H54 (cell line): ENCODE measurements at regions not wholly inside any gene's neighbourhood (a gene's known extent, or its start where the extent isn't known, plus 50 kb on each side); places are given as distances from the start of the nearest gene placed in this dataset.

Experiments
- DNase-seq: peaks from one replicate; pipeline ENCODE4 v3.0.0; 2011; ENCODE audit warnings: low spot score, mixed read lengths; ENCODE audit not compliant: insufficient read length
- FAIRE-seq: peaks from 3 replicates; lab custom pipeline; 2011; peaks lifted over from hg19 to GRCh38; lab: Jason Lieb, UNC
- POLR2A ChIP-seq: IDR thresholded peaks from 2 replicates; pipeline ENCODE4 v1.6.1; 2011; ENCODE audit warnings: low read depth, mild to moderate bottlenecking, low read length

DNA sequence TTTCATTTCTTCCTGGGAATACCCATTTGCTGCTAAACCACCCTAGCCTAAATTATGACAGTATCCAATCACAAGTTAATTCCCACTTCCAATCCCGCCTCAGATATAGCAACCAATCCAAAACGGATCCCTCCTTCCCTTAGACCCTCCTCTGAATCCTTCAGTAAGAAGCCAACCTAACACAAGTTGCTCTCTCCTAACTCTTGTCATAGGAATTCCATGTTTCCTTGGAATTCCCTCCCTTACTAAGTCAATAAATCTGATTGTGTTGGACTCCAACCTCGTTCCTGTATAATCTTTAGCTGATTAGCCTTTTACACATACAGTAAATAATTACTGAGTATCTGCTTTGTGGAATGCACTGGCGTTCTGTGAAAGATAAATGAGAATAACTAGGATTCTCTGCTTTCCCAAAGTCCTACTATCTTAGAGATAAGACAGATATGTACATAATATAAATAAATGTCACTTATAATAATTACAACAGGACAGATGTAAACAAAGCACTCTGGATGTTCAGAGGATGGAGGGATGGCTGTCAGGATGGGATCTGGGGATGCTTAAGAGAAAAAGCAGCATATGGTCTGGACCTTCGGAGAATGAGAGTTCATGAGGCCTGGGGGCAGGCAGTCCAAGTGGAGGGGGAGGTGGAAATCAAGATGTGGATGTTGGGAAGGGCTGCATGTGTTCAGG, 185.8 kb upstream of the SOX5 start:
- no peak for TF ChIP-seq POLR2A
- no peak for DNase-seq

DNA sequence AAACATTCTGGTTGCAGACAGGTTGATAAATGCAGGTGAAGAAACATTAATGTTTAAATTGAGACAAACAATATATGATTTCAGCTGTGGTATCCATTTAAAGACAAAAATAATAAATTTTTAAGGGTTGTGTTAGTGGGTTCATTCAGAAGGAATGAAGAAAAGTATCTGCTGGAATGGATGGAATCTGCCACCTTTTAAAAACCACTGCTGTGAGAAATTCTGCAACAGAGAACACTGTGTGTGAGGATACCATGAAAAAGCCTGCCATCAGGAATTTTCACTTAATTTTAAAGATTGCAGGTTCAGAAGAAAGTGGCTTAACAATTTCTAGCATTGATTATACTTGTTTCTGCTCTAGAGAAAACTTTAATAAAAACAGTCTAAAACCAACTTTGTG, 184.6 kb upstream of the SOX5 start:
- FAIRE-seq: no peak
- TF ChIP-seq POLR2A: no peak
- no peak for DNase-seq

More for the DNA sequence above, 185.8 kb upstream of the SOX5 start:
- FAIRE-seq: no peak

DNA sequence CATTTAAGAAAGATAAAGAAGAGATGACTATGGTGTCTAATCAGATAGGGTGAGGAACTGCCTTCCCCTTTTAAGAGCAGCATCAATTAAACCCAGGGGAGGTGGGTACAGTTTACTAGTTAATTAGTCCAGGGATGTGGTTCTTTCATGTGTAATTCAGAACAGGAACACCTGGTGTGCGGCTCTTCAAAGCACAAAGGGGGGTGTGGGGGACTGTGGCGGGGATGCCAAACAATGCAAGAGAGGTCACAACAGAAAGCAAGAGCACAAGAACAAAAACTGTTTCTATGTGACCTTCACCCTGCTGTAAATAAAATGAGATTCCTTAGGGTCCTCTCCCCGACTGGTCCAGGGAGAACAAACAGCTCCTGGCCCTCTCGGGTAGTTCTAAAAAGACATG, 183.9 kb upstream of the SOX5 start:
- DNase-seq (no peak), FAIRE-seq (no peak)
- TF ChIP-seq POLR2A: no peak

DNA sequence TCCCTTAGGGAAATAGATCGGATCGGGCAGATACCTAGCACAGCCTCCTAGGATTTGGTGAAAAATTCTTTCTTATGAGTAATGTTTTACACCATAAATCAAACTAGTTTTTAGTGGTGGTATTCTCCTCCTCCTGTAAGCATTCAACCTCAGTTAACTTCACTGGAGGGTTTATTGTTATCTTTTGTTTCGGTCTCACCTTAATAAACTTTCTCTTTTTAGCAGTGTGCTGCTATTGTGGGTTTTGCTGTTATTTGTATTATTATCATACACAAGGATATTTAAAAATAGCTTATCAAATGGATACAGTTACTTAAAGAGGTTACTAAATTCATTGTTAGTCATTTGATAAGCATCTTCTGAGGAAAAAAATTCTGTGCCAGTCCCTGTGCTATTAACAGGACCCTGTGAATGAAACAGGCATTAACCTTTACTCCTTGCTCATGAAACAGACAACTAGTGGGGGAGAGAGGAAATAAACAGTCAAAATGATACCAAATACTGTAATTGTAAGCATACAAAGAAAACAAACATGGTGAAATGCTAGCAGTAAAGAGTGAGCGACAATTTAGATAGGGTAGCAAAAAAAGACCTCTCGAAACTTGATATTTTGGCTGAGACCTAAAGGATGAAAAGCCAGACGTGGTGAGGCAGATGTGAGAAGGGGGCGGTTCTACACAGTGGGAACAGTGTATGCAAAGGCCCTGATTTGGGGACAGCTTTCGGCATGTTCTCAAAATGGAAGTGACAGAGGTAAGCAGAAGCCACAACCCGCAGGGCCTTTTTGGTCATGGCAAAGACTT, 178.7 kb upstream of the SOX5 start:
- FAIRE-seq: no peak

DNA sequence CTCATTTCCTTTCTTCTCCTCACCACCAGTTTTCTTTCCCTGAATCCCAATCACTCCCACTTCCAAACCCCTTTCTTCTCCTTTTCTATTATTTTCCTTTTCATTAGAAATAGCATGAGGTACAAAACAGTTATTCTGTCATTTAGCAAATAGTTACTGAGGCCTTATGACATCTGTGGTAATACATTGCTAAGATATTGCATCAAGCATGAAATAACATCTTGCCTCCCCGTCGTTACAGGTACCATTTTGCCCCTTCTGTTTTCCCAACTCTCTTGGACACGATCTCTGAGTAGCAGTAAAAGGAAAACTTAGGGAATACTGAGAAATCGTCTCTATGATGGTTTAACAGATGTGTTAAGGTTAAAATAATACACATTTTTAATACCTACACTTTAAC, 175.8 kb upstream of the SOX5 start:
- DNase-seq (no peak), FAIRE-seq (no peak)
- TF ChIP-seq POLR2A: no peak

More for the DNA sequence above, 178.7 kb upstream of the SOX5 start:
- DNase-seq: no peak
- TF ChIP-seq POLR2A: no peak

DNA sequence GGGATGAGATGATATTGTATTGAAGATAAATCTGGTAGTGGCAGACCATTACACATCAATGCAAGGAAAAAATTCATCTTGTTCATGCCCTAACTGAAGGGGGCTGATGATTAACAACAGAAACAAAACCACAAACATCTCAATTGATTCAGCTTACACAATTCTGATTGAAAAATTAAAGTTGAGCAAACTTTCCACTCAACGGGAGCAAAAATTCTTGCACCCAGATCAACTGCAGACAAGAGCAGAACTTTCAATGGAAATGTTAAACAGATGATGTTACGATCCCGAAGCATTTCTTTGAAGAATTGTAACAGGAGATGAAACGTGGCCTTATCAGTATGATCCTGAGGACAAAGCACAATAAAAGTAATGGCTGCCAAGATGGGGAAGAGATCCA, 172.4 kb upstream of the SOX5 start:
- no peak for TF ChIP-seq POLR2A
- no peak for DNase-seq
- FAIRE-seq: no peak

DNA sequence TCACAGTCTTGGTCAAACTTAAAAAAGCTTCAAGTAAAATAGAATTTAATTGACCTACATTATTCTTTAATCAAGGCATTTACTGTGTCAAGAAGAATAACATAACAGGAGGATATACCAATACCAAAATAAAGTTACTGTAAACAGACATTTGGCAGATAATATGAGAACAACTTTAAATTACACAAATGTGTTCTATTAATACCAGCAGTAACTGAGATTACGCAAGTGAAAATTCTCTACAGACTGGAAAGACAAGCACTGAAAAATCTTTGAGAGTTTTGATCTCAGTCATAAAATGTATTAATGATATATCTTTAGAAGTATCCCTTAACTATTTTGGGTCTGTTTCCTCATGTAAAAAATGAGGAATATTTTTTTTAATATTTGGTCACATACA, 169.2 kb upstream of the SOX5 start:
- FAIRE-seq: no peak
- no peak for TF ChIP-seq POLR2A

DNA sequence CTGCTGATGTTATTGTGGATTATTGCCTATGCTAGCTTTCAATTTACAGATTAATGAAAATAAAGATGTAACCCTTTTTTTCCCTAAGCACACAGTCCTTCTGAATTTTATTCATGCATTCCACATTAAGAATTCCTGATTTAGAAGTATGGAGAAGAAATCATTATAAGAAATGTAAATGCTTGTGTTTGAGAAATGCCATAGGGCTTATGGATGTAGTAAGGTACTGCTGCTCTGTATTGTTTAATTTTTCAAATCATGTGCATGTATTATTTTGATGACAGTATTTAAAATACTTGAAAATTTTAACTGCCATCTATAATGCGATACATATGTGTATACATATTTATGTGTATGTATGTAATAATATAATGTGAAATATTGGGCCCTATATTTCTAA, 167.1 kb upstream of the SOX5 start:
- DNase-seq (no peak), FAIRE-seq (no peak)
- TF ChIP-seq POLR2A: no peak

More for the DNA sequence above, 169.2 kb upstream of the SOX5 start:
- no peak for DNase-seq

DNA sequence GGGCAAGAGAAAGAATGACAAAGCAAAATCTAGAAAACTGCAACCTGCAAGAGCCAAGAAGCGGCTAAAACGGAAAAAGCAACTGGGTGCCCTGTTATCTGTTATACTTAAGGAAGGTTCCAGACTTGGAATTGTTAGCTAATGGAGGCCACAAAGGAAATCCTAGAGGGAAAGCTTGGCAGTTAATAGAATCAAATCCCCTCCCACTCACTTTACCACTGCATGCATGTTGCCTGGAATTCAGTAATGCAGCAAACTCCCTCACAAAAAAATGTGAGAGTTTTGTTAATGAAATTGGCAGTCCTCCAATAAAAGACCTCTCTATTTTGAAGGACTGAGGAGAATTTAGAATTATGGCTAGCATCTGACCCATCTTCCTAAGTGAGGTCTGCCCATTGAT, 164.2 kb upstream of the SOX5 start:
- DNase-seq: no peak
- FAIRE-seq: no peak
- no peak for TF ChIP-seq POLR2A

DNA sequence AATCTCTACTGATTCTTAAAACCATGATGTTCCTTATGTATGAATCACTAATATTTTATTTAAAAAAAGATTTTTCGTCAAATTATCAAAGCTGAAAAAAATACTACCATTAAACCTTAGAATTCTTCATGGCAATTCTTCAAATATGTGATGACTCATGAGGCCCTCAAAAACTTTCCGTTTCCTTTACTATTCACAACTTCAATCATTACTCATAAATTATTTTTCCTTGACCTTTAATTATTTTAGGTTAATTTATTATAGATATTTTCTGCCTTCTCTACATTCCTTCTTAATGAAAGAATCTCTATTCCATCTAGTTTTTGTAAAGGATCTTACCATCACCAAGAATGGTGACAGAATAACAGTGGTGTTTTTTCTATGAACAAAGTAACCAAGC, 162.1 kb upstream of the SOX5 start:
- TF ChIP-seq POLR2A: no peak
- FAIRE-seq: no peak
- DNase-seq: no peak

DNA sequence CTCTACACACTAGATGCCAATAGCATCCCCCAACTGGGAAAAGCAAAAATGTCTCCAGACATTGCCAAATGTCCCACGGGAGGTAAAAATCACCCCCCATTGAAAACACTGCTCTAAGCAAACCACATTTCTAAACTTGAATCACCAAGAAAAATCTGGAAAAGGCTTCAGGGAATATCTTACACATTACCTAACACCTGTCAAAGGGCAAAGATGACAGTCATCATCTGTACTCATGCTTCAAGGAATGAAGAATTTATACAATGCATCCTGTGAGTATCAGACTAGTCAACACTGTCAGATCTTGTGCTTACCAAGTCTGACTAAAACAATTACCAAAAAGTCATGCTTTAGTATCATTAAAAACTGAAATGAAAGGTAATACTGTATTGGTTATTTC, 161.6 kb upstream of the SOX5 start:
- no peak for TF ChIP-seq POLR2A
- DNase-seq: no peak
- FAIRE-seq: no peak

DNA sequence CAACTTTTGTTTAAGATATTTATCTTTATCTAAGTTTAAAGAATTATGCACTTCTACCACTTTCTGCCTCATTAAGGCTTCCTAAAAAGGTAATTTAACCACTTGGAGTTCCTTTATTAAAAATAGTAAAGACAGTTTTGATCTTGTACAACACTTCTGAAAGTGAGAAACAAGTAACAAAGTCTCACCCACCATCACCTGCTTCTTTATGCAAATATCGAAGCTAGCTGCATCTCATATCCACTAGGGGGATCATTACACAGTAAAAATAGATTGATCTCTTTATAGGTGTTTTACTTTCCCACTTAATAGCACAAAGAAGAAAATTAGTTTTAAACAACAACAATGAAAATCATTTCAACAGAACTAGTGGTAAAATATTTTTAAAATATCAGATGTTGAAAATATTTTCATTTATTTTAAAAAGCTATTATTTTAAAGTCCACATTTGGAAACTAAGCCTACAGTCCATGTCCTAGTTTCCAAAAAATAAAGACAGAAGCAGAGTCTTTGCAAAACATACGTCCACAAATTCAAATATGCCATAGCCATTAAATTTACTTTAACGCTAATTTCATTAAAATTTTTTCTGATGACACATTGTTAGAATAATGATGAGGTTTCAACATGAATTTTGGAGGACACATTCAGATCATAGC, 160.0 kb upstream of the SOX5 start:
- no peak for DNase-seq
- FAIRE-seq: no peak
- no peak for TF ChIP-seq POLR2A

DNA sequence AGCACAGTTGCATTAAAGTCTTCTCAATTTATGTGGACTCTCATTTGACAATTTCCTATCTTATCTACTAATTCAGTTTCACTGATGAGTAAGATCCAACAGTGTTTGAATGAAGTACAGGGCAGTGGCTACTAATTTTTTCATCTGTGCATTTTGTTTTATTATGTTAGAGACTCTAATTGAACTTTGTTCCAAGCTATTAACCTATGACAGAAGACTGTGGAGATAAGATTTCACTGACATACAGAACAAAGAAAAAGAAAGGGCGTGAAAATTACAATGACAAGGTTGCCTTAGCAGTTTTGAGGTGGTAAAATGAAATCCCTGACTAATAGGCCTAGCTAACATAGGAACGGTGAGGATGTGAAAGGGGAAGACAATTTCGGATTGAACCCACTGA, 153.2 kb upstream of the SOX5 start:
- DNase-seq (no peak), FAIRE-seq (no peak)
- no peak for TF ChIP-seq POLR2A

DNA sequence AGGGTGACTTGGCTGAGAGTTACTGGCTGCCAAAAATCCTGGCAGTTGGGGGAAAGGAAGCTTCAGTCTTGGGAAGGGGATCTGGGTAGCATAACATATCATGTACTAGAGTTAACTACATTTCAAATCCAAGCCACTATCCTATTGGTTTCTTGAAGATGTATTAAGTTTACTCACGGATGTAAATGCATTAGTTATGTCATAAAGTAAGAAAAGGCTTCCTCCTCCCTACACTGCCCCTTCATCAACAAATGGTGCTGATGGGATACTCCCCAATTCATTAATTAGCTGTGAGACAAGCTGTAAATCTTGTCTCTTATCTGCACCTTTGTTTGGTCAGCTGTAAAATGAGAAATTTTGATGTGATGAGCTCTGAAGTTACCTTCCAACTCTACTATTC, 150.1 kb upstream of the SOX5 start:
- FAIRE-seq: no peak
- no peak for TF ChIP-seq POLR2A

More for the DNA sequence above, 150.1 kb upstream of the SOX5 start:
- no peak for DNase-seq
